ENCODE measurements at regions not wholly inside any gene's neighbourhood (a gene's known extent, or its start where the extent isn't known, plus 50 kb on each side); places are given as distances from the start of the nearest gene placed in this dataset.

- ChIA-PET POLR2A (no interaction called here), CTCF (no interaction called here)
- H3K9me3 ChIP-seq (ENCODE audit: control insufficient read depth, insufficient read depth, low read length): peaks cover 3% of the 10 kb centered on the region
- no peak for TF ChIP-seq CTCF (IDR thresholded peaks at IDR 0.05; ENCODE audit: low read depth, low read length)
- no peak overlapping the region for H3K27ac ChIP-seq (ENCODE audit: low read depth, low read length)
- H3K27me3 ChIP-seq (ENCODE audit: control insufficient read depth, insufficient read depth, low read length): no peaks in the 10 kb centered on the region
- DNase-seq (ENCODE audit: low read depth, low spot score): peak; percentile 15
- H3K4me3 ChIP-seq (ENCODE audit: low read depth, low read length): no peak overlapping the region
Measured at GRCh38 chr18:60978338-60978737, 354.9 kb upstream of the CDH20 start.

GRCh38 chr18:60980422-60981005 is 352.7 kb upstream of the CDH20 start:
- no peak overlapping the region for H3K27ac ChIP-seq (ENCODE audit: low read depth, low read length)
- ChIA-PET POLR2A (no interaction called here), CTCF (no interaction called here)
- no peak overlapping the region for H3K4me3 ChIP-seq (ENCODE audit: low read depth, low read length)
- TF ChIP-seq CTCF (IDR thresholded peaks at IDR 0.05; ENCODE audit: low read depth, low read length): no peak
- DNase-seq (ENCODE audit: low read depth, low spot score): no peak
- no peaks in the 10 kb centered on the region for H3K27me3 ChIP-seq (ENCODE audit: control insufficient read depth, insufficient read depth, low read length)
- peaks cover under 1% of the 10 kb centered on the region for H3K9me3 ChIP-seq (ENCODE audit: control insufficient read depth, insufficient read depth, low read length)

GRCh38 chr18:60981682-60982328 is 351.4 kb upstream of the CDH20 start:
- CTCF ChIA-PET: no interaction called here
- Histone ChIP-seq H3K27me3 (ENCODE audit: control insufficient read depth, insufficient read depth, low read length) (no peaks in the 10 kb centered on the region), H3K9me3 (ENCODE audit: control insufficient read depth, insufficient read depth, low read length) (no peaks in the 10 kb centered on the region), H3K27ac (ENCODE audit: low read depth, low read length) (no peak overlapping the region), H3K4me3 (ENCODE audit: low read depth, low read length) (no peak overlapping the region)
- POLR2A ChIA-PET: no interaction called here
- no peak for DNase-seq (ENCODE audit: low read depth, low spot score)
- TF ChIP-seq CTCF (IDR thresholded peaks at IDR 0.05; ENCODE audit: low read depth, low read length): no peak

- H3K27me3 ChIP-seq (ENCODE audit: control insufficient read depth, insufficient read depth, low read length): no peaks in the 10 kb centered on the region
- no peak overlapping the region for H3K27ac ChIP-seq (ENCODE audit: low read depth, low read length)
- CTCF ChIA-PET: no interaction called here
- POLR2A ChIA-PET: no interaction called here
- no peak for DNase-seq (ENCODE audit: low read depth, low spot score)
- no peak for TF ChIP-seq CTCF (IDR thresholded peaks at IDR 0.05; ENCODE audit: low read depth, low read length)
- H3K9me3 ChIP-seq (ENCODE audit: control insufficient read depth, insufficient read depth, low read length): no peaks in the 10 kb centered on the region
- no peak overlapping the region for H3K4me3 ChIP-seq (ENCODE audit: low read depth, low read length)
Measured at GRCh38 chr18:60982329-60982695, 350.9 kb upstream of the CDH20 start.

GRCh38 chr18:60982928-60983327 is 350.3 kb upstream of the CDH20 start:
- POLR2A ChIA-PET: no interaction called here
- Histone ChIP-seq H3K27me3 (ENCODE audit: control insufficient read depth, insufficient read depth, low read length) (no peaks in the 10 kb centered on the region), H3K4me3 (ENCODE audit: low read depth, low read length) (no peak overlapping the region), H3K9me3 (ENCODE audit: control insufficient read depth, insufficient read depth, low read length) (no peaks in the 10 kb centered on the region), H3K27ac (ENCODE audit: low read depth, low read length) (no peak overlapping the region)
- CTCF ChIA-PET: interaction anchor here (0.6 kb wide), 1 partner anchor 13 kb away, joined by 3 read pairs; no protein-coding TSS in a partner anchor
- DNase-seq (ENCODE audit: low read depth, low spot score): no peak
- no peak for TF ChIP-seq CTCF (IDR thresholded peaks at IDR 0.05; ENCODE audit: low read depth, low read length)

Measured in AG04450 (cell line).